HUES48 (cell line): ENCODE measurements at regions not wholly inside any gene's neighbourhood (a gene's known extent, or its start where the extent isn't known, plus 50 kb on each side); places are given as distances from the start of the nearest gene placed in this dataset.

ENCODE experiments used
- H3K27ac ChIP-seq: one replicate; pipeline ENCODE4 v1.7.0; 2013; ENCODE audit warnings: low read depth, low read length, inconsistent platforms
- H3K27me3 ChIP-seq: 2 replicates; pipeline ENCODE4 v1.6.1; 2013; ENCODE audit warnings: mild to moderate bottlenecking, low read length; ENCODE audit not compliant: control insufficient read depth, insufficient read depth
- H3K36me3 ChIP-seq: 2 replicates; pipeline ENCODE4 v1.6.1; 2013; ENCODE audit warnings: low read length; ENCODE audit not compliant: control insufficient read depth, insufficient read depth
- H3K4me1 ChIP-seq: 2 replicates; pipeline ENCODE4 v1.6.1; 2013; ENCODE audit warnings: mild to moderate bottlenecking, low read length; ENCODE audit not compliant: control insufficient read depth, insufficient read depth
- H3K4me3 ChIP-seq: 2 replicates; pipeline ENCODE4 v1.5.1; 2013; ENCODE audit warnings: mild to moderate bottlenecking, low read depth, low read length
- H3K9ac ChIP-seq: 2 replicates; pipeline ENCODE4 v1.6.1; 2013; ENCODE audit warnings: mild to moderate bottlenecking, low read depth, low read length, moderate library complexity
- H3K9me3 ChIP-seq: 2 replicates; pipeline ENCODE4 v1.6.1; 2013; ENCODE audit warnings: low read length; ENCODE audit not compliant: control insufficient read depth, insufficient read depth

DNA sequence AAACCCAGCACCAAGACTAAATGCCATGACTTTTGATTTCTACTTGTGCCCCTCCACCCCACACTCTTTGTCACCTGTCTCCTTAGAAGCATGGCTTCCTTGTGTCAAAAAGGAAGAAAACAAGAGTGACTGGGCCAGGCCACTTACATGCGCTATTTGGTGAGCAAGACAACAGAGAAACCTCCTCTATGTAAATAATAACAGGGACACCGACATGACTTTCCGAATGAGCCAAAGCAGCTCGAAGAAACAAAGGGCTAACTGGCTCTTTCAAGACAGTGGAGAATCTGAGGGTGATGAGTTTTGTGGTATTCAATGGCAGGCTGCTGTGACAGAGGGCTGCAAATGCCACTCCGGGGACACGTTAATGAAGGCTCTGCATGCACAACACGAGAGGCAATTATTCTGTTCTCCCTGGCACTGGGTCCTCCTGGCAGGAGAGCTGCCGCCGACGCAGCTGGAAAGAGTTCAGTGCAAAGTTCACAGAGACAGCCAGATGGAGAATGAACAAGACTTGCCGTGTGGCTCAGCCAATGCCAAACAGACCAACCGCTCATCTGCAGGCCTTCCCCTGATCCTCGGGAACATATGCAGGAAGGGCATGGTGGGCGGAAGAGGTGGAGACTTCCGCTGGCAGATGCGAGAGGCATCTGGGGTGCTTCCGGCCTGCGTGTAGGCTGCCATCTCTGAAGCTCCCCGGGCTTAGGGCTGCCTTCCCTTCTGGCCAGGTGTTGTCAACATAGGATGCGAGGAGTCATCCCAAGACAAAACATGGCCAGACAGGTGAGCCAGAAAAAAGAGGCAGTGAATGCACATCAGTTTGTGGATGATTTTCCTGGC is 59.1 kb upstream of the SMNDC1 start:
- Histone ChIP-seq H3K27me3 (no peaks in the 10 kb centered on the region), H3K27ac (no peak overlapping the region), H3K4me3 (no peak overlapping the region), H3K9ac (no peak overlapping the region), H3K4me1 (peaks cover 4% of the 10 kb centered on the region), H3K9me3 (no peaks in the 10 kb centered on the region), H3K36me3 (no peaks in the 10 kb centered on the region)

GRCh38 chr10:110364531-110364937 is 59.8 kb upstream of the SMNDC1 start:
- Histone ChIP-seq H3K36me3 (no peaks in the 10 kb centered on the region), H3K4me1 (no peaks in the 10 kb centered on the region; the same call in 1 of the 2 replicates), H3K4me3 (no peak overlapping the region), H3K9me3 (no peaks in the 10 kb centered on the region), H3K9ac (no peak overlapping the region), H3K27ac (no peak overlapping the region), H3K27me3 (no peaks in the 10 kb centered on the region)

DNA sequence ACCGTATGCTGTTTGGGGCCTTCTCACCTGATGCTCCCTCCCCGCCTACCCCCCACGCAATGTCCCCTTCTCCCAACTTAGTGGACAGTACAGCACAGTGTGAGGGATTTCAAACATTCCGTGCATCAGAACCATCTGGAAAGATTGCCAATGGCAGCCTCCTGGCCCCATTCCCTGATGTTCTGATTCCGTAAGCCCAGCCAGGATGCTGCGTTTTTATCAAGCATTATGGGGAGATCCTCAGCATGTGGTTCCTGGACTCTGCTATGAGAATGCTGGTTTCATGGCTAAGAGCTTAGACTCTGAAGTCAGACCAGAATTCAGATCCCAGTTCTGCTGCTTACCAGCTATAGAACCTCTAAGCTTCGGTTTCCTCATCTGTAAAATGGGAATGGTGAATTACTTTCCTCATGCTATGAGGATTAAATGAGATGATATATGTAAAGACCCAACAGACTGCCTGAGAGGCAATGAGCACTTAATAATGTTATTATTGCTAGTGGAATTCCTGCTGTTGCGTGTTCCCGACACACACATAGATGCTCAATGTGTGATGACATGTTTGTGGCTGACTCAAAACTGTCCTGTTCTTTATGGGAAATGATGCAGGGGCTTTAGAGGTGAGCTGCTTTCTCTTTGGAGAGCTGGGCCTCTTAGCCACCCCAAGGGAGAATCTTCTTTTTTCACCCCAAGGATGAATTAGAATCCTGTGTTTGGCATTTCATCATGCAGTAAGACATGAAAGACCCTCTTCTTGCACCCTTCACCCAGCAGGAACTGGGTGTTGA is 60.8 kb upstream of the SMNDC1 start:
- Histone ChIP-seq H3K27me3 (no peaks in the 10 kb centered on the region), H3K4me1 (no peaks in the 10 kb centered on the region; the same call in 1 of the 2 replicates), H3K9ac (no peak overlapping the region), H3K36me3 (no peaks in the 10 kb centered on the region), H3K9me3 (no peaks in the 10 kb centered on the region), H3K4me3 (no peak overlapping the region), H3K27ac (no peak overlapping the region)

DNA sequence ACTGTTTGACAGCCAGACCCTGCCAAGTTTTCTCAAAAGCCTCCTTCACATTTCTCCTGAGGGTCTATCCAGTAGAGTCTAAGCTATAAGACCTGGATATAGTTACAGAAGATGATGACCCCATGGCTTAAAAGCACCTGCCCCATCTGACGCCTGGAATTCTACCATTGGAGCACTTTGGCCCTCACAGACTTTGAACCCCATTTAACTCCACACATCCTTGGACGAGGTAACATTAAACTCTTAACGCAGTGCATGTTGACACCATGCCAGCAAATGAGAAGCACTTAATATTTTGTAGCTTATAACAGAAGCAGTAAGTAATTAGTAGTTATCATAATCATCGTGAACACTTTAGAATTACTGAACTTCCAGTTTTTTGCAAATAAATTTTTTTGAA is 61.9 kb upstream of the SMNDC1 start:
- Histone ChIP-seq H3K4me1 (no peaks in the 10 kb centered on the region; the same call in 1 of the 2 replicates), H3K27ac (no peak overlapping the region), H3K9ac (no peak overlapping the region), H3K27me3 (no peaks in the 10 kb centered on the region), H3K9me3 (no peaks in the 10 kb centered on the region), H3K4me3 (no peak overlapping the region), H3K36me3 (no peaks in the 10 kb centered on the region)

- Histone ChIP-seq H3K27ac (no peak overlapping the region), H3K4me1 (peaks cover 2% of the 10 kb centered on the region), H3K9me3 (no peaks in the 10 kb centered on the region), H3K36me3 (no peaks in the 10 kb centered on the region), H3K27me3 (no peaks in the 10 kb centered on the region), H3K9ac (no peak overlapping the region), H3K4me3 (no peak overlapping the region)
Observed at GRCh38 chr10:110368002-110368401, 63.3 kb upstream of the SMNDC1 start.

DNA sequence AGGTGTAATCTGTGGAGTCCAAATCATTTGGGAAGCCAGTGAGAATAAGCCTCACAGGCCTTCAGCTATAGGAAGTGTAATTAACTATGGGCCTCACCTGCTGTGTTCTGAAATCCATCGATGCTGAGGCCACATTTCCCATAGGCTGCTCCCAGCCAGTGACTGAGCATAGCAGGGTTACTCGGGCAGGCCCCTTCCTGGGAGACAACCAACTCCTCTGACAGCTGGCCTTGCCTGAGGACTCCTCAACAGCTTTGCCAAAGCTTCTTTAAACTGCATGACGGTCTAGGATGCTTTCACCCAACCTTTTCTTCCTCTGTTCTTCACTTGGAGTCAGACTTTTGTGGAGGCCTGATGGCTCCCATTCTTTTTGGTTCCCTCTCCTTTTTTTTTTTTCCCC is 63.8 kb upstream of the SMNDC1 start:
- no peak overlapping the region for H3K27ac ChIP-seq
- H3K36me3 ChIP-seq, result no peaks in the 10 kb centered on the region
- H3K9ac ChIP-seq, result no peak overlapping the region
- H3K9me3 ChIP-seq, result no peaks in the 10 kb centered on the region
- H3K4me3 ChIP-seq, result no peak overlapping the region
- no peaks in the 10 kb centered on the region for H3K27me3 ChIP-seq
- peaks cover 3% of the 10 kb centered on the region for H3K4me1 ChIP-seq

DNA sequence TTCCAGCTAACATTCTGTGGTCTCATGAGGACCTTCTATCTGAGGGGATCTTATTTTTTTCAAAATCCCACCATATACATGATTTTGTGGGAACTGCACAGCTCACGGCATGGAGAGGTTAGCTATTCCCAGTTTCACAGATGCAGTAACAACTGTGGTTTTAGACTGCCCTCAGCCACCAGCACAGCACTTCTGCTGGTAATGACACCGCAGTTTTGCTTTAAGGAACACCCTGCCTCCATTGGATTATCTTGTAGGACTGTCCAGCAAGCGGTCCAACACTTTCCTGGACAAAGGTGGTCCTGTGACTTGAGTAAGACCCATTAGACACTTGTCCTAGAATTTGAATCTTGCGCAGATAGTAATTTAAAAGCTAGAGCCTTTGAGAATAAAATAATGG is 65.3 kb upstream of the SMNDC1 start:
- Histone ChIP-seq H3K4me3 (no peak overlapping the region), H3K27ac (no peak overlapping the region), H3K9ac (no peak overlapping the region), H3K27me3 (no peaks in the 10 kb centered on the region), H3K36me3 (no peaks in the 10 kb centered on the region), H3K9me3 (no peaks in the 10 kb centered on the region), H3K4me1 (peaks cover 3% of the 10 kb centered on the region)

DNA sequence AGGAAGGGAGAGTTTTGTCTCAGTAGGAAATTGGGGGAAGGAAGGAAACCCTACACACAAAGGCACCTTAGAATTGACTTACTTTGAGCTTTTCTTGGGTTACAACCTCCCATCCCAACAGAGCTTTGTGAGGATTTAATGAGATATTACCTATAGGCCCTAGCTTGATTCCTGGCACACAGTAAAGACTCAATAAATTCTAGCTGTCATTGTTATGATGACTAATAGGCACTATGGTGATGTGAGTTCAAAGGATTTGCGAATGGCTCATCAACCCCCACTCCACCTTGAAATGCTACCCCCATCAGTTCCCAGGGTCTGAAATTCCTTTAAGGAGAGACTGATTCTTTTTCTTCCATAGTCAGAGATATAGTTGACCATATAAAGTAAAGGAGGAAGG is 67.9 kb upstream of the SMNDC1 start:
- Histone ChIP-seq H3K9ac (no peak overlapping the region), H3K9me3 (no peaks in the 10 kb centered on the region), H3K4me3 (no peak overlapping the region), H3K27ac (peak overlapping the region; percentile 46), H3K4me1 (peaks cover 3% of the 10 kb centered on the region), H3K27me3 (no peaks in the 10 kb centered on the region), H3K36me3 (no peaks in the 10 kb centered on the region)

DNA sequence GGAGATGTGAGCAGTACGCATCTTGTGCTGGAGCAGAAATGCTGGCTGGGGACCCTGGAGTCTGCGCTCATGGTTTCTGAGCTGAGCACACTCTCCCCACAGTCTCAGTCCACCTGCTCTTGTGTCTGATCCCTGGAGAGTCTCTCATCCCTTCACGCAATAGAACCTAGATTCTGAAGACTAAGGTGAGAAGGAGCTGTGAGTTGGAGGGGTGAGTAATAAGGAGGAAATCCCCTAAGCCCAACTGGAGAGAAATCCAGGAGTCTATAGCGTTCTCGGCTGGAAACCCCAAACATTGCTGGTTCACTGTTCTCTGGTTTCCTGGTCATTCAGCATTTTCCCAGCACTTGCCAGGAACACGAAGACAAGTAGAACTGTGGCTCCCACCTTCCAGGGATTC is 68.3 kb upstream of the SMNDC1 start:
- Histone ChIP-seq H3K27me3 (no peaks in the 10 kb centered on the region), H3K4me3 (no peak overlapping the region), H3K4me1 (peaks cover 3% of the 10 kb centered on the region), H3K27ac (peak overlapping the region; percentile 46), H3K9me3 (no peaks in the 10 kb centered on the region), H3K9ac (no peak overlapping the region), H3K36me3 (no peaks in the 10 kb centered on the region)

- no peaks in the 10 kb centered on the region for H3K27me3 ChIP-seq
- no peaks in the 10 kb centered on the region for H3K9me3 ChIP-seq
- no peak overlapping the region for H3K9ac ChIP-seq
- H3K36me3 ChIP-seq, result no peaks in the 10 kb centered on the region
- no peak overlapping the region for H3K4me3 ChIP-seq
- no peak overlapping the region for H3K27ac ChIP-seq
- H3K4me1 ChIP-seq, result peaks cover 3% of the 10 kb centered on the region
Observed at GRCh38 chr10:110373857-110374654, 69.3 kb upstream of the SMNDC1 start.
